DMS114 treated with DMSO at 0.1 percent for 48 hours (cell line): ENCODE measurements at regions not wholly inside any gene's neighbourhood (a gene's known extent, or its start where the extent isn't known, plus 50 kb on each side); places are given as distances from the start of the nearest gene placed in this dataset.
"Not testable (repeated sequence)": the region's sequence is repeated elsewhere in the genome, so short reads cannot be mapped to it uniquely, and the experiment has no call there.

ENCODE experiments used
- DNase-seq: peaks from one replicate; lab custom pipeline; 2025; ENCODE audit not compliant: unreplicated experiment; lab: John Stamatoyannopoulos, UW

GRCh38 chr2:236632295-236633218 lies 62.9 kb downstream of the ACKR3 start:
- no peak for DNase-seq

GRCh38 chr2:236633219-236633570 lies 63.6 kb downstream of the ACKR3 start:
- DNase-seq, result no peak

- no peak for DNase-seq
Observed at GRCh38 chr2:236633775-236634560, 64.3 kb downstream of the ACKR3 start.

GRCh38 chr2:236636261-236636660 lies 66.6 kb downstream of the ACKR3 start:
- DNase-seq, result no peak

- DNase-seq, result no peak
Observed at GRCh38 chr2:236636714-236637470, 67.3 kb downstream of the ACKR3 start.

- no peak for DNase-seq
Observed at GRCh38 chr2:236637686-236638569, 68.3 kb downstream of the ACKR3 start.

GRCh38 chr2:236638707-236639106 lies 69.1 kb downstream of the ACKR3 start:
- DNase-seq, result no peak

GRCh38 chr2:236639461-236640235 lies 70.0 kb downstream of the ACKR3 start:
- no peak for DNase-seq

GRCh38 chr2:236641051-236641726 lies 71.6 kb downstream of the ACKR3 start:
- DNase-seq, result no peak

GRCh38 chr2:236642125-236642524 lies 72.5 kb downstream of the ACKR3 start:
- no peak for DNase-seq

GRCh38 chr2:236642584-236643291 lies 73.1 kb downstream of the ACKR3 start:
- no peak for DNase-seq

GRCh38 chr2:236643480-236643879 lies 73.9 kb downstream of the ACKR3 start:
- DNase-seq, result no peak

- no peak for DNase-seq
Observed at GRCh38 chr2:236644067-236644466, 74.4 kb downstream of the ACKR3 start.

- no peak for DNase-seq
Observed at GRCh38 chr2:236644502-236644911, 74.9 kb downstream of the ACKR3 start.

GRCh38 chr2:236645141-236645540 lies 75.5 kb downstream of the ACKR3 start:
- DNase-seq, result not testable (repeated sequence)

- DNase-seq, result no peak
Observed at GRCh38 chr2:236646441-236646840, 76.8 kb downstream of the ACKR3 start.

- no peak for DNase-seq
Observed at GRCh38 chr2:236646871-236647270, 77.2 kb downstream of the ACKR3 start.

GRCh38 chr2:236647621-236648020 lies 78.0 kb downstream of the ACKR3 start:
- no peak for DNase-seq
